ENCODE measurements at regions not wholly inside any gene's neighbourhood (a gene's known extent, or its start where the extent isn't known, plus 50 kb on each side); places are given as distances from the start of the nearest gene placed in this dataset.

DNA sequence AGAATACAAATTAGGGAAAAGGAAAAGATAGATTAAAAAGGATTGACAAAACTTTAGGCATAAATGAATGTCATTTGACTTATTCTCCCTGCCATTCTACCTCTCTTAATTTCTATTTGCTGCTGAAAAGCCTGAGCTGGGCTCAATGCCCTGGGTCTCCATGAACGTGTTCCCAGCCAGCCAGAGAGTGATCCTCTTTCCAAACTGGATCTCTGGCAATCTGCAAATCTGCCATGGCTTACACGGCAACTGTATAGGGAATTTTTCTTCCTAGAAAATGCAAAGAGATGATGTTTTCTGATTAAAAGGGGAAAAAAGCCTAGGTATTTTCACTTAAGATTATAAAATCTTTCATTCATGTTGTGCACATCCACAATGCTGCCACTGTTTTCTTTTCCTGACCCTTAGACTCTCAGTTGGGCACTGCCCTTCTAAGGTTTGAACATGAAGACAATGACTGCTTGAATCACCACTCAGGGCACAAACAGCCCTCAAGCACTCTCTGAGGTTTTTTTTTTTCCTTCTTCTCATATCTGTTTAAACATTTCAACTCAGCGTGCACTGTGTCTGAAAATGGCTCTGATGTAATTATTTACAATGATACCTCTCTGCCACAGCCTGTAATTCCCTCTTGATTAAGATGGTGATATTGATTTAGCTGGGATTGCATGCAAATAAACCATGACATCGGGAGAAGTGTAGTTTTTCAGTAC lies 60.3 kb downstream of the DACT1 start:
- no peak for DNase-seq

DNA sequence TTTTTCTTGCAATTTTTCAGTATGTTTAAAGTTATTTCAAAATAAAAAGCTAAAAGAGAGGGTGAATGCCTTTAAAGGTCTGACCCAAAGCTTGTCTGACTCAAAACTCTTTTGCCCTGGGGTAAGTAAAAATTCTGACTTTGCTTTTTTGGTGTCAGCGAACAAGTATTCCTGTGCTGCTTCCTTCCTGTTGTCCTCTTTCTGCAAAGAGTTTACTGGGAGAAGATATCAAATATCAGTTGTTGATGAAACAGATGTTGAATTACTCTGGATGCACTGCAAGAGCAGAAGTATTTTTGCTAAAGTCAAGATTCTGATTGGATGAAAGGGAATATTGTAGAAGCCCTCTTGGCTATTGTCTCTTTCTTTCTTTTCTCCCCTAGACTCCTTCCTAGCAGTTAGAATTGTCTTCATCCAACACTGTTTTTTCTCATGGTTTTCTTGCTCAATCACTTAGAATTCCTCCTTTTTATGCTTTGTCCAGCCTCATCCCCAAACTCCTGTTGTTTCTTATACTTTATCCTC lies 62.0 kb downstream of the DACT1 start:
- DNase-seq = no peak

DNA sequence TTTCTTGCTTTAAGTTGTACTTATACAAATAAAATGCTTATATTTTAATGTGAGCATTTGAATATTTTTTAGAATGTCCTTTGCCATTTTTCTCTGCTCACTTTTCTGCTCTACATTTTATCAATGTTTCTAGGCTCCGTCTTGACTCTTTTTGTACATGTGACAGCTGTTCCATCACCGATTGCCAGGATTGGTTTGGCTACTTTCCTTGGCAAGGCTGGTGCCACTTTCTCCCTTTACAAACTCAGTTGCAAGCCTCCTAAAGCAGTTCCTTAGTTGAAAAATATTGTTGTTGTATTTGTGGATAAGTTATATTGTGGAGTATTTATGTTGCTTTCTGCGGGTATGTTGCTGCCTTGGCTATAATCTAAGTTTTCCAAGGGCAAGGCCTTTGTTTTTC lies 63.4 kb downstream of the DACT1 start:
- DNase-seq = no peak

DNA sequence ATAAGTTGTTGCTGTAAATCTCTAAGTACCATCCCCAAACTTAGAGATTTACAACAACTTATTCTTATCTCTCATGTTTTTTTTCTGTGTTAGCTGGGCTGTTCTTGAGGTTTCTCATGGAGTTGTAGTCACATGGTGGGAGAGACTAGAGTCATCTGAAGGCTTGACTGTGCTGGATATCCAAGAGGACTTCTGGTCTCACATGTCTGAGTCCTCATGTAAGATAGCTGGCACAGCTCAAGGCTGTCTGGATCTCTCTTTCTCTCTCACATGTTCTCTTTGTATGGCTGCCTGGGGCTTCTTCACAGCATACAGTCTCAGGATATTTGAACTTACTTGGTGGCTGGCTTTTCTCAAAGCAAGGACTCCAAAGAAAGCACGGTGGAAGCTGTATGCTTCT lies 63.8 kb downstream of the DACT1 start:
- DNase-seq = no peak

DNA sequence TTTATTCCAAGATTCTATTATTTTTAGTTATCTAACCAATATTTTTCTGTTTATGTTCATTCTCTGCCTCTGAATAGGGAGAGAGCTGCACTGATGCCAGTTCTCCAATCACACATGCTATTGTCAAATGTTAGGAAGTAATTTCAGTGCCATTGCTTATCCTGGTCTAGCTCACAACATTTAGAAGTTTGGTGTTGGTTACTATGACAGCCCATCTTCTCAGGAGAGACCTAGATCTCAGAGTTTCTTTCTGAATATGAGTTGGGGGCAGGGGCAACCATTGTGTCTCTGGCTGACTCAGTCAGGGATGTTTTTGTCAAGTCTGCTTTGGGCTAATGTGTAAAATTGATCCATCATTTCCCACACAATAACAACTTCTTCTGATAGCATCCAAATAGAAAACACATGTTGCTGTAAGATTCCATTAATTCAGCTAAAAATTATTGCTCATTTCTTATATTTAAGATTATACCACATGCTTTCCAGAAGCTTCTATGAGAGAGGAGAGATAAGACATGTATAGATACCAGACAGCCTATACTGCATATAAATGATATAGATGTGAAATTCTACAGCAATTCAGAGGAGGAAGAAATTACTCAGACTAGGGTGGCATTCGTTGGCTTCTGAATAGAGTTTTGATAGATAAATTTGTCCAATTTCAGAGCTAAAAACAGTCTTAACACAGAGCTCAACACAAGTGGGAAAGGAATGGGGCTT lies 64.8 kb downstream of the DACT1 start:
- no peak for DNase-seq

DNA sequence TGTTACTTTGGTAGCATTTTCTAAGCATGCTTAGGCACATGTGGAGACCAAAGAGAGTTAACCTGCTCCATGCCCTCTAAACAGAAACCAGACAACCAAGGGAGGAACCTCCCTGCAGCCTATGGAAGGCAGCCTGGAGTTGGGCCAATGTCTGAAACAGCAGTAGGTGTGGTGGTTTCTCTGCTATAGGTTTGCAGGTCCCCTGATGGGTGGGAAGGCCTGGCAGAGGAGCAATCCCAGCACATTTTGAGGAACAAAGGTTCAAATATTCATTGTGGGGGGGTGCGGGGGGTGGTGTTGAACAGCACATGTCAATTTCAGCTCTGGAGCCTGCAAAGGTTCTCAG lies 65.4 kb downstream of the DACT1 start:
- DNase-seq = no peak

DNA sequence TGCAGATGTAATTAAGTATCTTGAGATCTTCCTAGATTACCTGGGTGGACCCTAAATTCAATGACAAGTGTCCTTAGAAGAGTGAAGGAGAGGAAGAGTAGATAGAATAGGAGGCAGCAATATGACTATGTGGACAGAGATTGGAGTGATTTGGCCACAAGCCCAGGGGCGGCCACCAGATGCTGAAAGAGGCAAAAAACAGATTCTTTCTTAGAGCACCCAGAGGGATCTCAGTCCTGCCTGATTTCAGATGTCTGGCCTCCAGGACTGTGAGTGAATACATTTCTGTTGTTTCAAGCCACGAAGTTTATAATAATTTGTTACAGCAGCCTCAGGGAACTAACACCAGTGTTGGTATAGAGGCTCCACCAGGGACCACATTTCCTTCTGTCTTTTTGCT lies 67.3 kb downstream of the DACT1 start:
- no peak for DNase-seq

DNA sequence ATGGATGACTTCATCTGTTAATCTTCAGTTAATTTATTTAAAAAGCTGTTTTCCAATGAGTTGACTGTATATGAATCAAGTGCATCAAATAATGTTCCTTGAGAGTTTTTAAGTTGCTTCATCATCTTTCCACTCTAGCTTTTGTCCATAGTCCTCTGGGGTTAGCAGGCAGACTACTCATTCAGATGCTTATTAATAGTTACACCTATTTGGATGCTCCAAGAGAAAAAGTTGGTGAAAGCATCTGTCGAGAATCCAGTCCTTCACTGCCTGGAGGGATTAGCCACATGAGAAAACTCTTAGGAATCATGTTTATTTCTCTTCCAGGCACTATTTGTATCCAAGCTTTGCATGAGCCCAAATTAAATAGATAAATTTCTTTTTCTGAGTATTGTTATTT lies 70.2 kb downstream of the DACT1 start:
- DNase-seq = no peak

DNA sequence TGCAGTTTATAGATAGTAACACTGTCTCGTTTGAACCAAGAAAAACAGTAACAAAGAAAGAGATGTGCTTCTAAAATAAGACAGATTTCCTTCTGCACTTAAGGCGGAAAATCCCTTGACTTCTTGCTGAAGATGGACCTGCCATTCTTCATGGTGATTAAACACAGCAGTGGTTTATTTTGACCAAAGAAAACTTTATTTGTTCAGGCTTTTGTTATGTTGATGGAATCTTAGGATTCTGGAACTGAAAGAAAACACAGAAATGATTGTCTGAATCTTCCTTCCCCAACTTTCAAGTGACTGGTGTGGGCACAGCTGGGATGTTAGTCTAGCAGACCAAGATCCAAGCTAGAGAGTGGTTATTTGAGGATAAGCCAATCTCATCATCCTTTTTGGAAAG lies 72.2 kb downstream of the DACT1 start:
- DNase-seq = no peak

DNA sequence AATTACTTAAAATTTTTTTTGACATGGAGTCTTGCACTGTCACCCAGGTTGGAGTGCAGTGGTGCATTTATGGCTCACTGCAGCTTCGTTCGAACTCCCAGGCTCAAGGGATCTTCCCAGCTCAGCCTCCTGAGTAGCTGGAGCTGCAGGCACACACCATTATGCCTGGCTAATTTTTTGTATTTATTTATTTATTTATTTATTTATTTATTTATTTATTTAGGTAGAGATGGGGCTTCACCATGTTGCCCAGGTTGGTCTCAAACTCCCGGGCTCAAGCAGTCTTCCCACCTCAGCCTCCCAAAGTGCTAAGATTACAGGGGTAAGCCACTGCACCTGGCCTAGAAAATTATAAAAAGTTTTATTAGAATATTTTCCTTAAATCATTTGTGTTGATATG lies 73.6 kb downstream of the DACT1 start:
- DNase-seq = no peak

DNA sequence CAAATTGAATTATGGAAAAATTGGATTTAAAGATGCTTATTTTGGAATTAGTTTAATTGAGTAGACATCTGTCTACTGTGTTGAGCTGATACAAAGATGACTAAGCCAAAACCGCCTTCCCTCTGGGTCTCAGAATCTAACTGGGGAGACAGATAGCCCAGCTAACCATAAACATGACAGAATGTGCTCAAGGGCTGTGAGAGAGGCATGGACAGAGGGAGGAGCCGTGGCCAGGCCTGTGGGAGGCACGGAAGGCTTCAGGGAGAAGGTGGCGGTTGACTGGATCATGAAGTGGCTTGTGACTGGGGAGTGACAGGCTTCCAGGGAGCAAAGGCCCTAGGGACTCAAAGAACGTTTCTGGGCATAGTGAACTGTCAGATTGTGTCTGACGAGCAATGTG lies 74.6 kb downstream of the DACT1 start:
- DNase-seq = no peak

DNA sequence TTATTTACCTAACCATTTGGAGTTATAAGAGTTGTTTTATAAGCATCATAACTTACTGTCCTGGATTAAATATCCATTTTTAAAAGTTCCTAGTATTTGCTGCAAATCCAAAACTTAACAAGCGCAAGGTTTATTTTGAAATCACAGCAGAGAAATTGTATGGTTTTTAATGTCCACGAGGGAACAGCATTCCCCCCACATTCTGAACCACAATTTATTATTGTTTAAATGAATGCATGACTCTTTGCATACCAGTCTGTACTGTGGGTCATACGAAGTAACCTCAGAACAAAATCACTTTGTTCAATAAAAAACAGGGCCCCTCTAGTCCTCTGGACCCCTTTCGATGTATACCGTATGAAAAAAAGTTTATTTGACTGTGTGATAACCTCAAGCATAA lies 75.9 kb downstream of the DACT1 start:
- DNase-seq = no peak

DNA sequence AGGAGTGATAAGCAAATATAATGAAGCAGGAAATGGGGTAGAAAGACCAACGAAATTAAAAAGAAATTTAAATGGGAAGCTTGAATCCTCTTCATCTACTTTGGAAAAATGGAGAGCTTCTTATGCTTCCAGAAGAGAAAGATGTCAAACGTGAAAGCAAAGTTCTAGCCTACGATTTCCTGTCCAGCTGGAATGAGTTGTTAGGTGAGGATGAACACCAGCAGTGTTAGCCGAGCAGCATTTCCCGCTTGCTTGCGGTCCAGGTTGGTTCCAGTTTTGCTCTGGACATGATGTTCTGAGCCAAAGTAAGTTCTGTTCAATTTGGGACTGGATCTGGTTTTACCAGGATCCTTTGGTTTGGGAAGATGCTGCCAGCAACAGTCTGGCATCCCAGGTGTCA lies 78.9 kb downstream of the DACT1 start:
- DNase-seq = no peak

DNA sequence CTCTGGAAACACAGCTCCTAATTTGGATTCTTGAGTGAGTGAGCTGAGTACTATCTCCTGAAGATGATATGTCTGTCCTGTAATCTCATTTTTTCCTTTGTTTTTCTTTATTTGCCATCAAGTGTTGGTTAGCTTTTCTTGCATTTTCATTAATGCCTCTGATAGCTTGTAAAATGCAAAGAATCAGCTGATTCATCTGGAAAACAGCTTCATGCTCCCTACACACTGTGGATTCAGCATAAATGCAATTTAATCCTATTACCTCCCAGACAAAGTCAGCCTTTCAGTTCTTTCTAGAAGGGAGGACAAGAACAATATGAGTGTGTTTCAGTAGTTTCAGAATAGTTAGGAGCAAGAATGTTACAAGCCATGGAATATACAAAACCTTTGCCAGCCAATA lies 79.4 kb downstream of the DACT1 start:
- DNase-seq = no peak

DNA sequence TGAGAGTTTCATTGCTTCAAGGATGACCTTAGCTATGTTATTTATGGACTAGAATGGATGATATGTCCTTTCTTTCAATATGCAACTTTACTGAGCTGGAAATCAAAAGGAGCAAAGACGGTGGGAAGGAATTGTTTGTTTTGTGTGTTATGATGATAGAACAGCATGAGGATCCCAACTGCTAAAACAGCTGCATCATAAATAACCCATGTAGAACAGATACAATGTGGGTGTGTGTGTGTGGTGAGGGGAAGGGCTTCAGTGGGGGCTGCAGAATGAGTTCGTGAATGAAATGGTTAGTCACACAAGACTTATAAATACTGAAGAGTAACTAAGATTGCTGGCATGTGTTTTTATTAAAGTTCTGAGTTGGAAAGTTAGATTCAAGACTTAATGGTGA lies 80.1 kb downstream of the DACT1 start:
- DNase-seq = no peak

DNA sequence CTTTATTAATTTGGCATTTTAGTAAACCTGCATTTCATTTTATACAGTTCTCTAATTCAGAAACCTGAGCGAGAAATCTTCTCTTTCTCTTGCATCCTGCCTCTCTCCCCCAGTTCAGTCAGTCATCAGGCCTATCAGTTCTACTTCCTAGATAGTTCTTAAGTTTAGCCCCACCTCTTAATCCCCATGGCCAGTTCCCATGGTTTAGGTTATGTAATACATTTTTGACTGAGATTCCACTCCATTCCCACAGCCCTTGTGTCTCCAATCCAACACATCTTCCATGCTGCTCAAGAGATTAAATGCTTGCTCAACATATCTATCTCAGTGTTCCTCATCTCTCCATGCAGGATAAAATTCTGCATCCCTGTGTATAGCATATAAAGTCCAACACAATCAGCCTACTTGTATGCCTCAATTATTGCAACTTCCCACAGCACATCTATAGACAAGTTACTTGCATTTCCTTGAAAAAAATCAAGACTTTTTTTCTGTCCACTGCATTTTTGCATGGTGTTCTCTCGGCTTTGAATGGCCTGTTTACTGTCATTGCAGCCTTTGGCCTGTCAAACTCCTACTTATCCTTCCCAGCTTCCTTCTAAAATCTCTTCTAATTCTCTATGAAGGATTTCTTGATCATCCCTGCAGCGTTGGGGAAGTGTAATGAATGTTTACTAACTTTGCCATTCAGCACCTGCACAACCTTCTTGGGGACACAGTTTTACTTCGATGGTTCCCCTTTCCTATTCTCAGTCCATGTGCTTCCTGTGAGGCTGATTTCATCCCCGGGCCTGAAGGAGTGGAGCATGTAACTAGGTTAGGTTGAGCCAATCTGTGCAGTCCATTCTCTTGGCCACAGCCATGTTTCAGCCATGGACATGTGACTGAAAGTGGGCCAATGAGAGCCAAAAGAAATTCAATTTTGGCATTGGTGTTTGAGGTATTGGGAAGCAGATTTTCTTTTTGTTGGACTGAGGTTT lies 80.8 kb downstream of the DACT1 start:
- no peak for DNase-seq

DNA sequence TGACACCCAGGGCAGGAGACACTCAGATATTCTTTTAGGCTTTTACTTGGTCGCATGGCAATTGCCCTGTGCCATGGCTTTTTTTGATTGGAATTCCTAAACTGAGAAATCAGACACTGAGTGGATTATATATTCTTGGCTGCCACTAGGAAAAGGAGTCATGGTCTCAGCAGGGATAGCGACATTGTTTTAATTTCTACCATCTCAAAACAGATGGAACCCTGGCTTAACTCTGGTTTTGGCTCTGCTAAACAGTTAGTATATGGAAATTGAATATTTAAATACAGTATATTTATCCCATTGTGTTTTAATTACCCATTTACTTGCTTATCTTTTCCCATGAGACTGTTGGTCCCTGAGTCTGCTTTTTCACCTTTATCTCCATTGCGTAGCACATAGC lies 84.0 kb downstream of the DACT1 start:
- no peak for DNase-seq

DNA sequence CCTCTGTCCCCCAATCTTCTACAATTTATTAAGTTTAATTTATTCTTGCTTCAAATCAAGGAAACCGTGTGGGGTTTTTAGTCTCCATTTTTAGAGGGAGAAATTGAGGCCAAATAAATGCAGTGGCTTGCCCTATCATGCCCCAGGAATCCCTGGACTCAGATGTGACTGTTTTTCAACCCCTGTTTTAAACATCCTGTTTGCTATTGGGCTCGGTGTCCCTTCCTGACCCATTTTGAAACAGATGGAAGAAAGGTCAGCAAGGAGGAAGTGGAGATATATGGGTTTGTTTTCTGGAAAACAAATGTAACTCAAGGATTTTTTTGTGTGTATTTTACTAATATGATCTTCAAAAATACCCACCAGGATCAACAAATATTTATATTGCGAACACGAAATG lies 84.7 kb downstream of the DACT1 start:
- DNase-seq = no peak

DNA sequence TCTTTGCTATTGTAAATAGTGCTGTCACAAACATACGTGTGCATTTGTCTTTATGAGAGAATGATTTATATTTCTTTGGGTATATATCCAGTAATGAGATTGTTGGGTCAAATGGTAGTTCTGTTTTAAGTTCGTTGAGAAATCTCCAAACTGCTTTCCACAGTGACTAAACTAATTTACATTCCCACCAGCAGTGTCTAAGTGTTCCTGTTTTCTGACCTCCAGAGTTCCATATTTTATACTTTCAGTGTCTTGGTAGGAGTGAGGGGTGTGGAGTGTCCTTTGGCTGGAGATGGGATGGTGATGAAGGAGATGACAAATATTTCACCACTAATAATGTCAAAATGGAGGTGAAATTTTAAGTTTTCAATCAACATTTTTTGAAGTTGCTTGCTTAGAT lies 86.4 kb downstream of the DACT1 start:
- DNase-seq = no peak

DNA sequence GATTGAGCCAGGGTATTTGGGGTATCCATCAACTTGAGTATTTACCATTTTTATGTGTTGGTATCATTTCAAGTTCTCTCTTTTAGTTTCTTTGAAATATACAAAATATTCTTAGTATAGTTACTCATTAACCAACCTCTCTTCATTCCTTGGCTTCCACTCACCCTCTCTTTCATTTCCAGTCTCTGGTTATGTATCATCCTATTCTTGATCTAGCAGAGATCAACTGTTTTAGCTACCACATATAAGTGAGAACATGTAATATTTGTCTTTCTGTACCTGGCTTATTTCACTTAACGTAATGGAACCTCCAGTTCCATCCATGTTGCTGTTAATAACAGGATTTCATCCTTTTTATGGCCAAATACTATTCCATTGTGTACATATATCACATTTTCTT lies 86.9 kb downstream of the DACT1 start:
- no peak for DNase-seq

DNA sequence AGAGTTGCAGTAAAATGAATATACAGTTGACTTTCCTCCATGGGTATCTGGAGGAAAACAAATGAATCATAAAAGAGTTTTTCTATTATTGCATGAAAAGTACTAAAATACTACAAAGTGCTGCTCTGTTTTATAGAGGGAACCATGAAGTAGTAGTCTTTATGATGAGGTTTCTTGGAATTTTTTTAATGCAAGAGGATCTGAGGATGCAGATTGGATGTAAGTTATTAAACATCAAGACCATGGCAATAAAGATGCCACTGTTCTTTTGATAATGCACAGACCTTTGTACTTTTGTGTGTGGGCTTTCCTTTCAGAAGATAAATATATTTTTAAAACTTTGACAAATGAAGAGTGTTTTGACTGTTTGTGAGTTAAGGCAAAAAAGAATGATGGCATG lies 87.5 kb downstream of the DACT1 start:
- DNase-seq = no peak

DNA sequence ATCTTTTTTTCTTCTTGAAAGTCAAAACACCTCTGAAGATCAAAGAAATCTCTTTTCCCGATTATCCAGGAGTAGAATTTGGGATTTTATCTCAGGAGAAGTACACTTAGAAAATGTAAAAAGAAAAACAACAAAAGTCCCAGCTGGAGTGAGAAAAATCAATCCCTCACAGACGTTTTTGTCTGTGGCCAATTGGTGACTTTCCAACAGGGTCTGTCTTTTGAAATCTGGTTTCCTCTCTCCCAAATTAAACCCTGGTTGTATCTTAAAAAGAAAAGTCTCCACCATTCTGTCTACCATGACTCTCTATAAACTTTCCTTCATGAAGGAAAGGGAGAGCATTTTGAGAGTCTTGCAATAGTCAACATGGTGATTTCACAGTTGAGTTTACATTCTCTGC lies 88.1 kb downstream of the DACT1 start:
- DNase-seq = no peak

DNA sequence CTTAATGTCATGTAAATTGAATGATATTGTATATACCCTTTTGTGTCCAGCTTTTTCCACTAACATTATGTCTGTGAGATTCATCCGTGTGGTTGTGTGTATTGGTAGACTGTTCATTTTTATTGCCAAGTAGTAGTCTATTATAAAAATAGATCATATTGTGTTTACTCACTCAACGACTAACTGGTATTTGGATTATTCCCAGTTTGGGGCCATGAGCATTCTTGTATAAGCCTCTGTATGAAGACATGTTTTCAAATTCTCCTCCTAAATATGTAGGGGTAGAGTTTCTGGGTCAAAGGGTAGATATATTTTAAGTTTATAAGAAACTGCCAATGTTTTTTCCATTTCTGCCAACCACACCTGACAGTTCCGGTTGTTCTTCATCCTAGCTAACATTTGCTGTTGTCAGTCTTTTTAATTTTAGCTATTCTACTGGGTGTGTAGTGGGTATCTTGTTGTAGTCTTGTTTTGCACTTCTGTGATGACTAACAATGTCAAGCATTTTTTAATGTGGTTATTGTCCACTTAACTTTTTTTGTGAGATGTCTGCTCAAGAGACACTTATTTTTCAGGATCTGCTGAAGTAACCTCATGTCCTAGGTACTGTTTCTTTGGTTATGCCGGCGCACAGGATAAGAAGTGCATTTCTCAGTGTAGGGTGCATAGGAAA lies 93.2 kb downstream of the DACT1 start:
- DNase-seq = no peak
